Keratinocyte (primary cell): ENCODE measurements at regions not wholly inside any gene's neighbourhood (a gene's known extent, or its start where the extent isn't known, plus 50 kb on each side); places are given as distances from the start of the nearest gene placed in this dataset.
"Not testable (repeated sequence)": the region's sequence is repeated elsewhere in the genome, so short reads cannot be mapped to it uniquely, and the experiment has no call there.

ENCODE experiments used
- EZH2 ChIP-seq: IDR thresholded peaks from one replicate; pipeline ENCODE4 v1.6.1; 2012; ENCODE audit warnings: inconsistent platforms, mild to moderate bottlenecking, low read length, moderate library complexity
- TF ChIP-seq, protein P1 (sequence below), 3 experiments: IDR thresholded peaks in 1 of 3; conservative IDR thresholded peaks in 1 of 3; optimal IDR thresholded peaks in 1 of 3; 2 replicates in 2 of 3; 3 replicates in 1 of 3; pipeline versions ENCODE3 to v1.5.1; 2011; ENCODE audit warnings: low read length in 3 of 3, mild to moderate bottlenecking in 3 of 3, moderate library complexity in 2 of 3, control low read depth in 1 of 3, inconsistent platforms in 1 of 3; ENCODE audit not compliant: insufficient read depth in 2 of 3; ENCODE audit errors: extremely low read depth in 1 of 3

- TF ChIP-seq, protein P1, sequence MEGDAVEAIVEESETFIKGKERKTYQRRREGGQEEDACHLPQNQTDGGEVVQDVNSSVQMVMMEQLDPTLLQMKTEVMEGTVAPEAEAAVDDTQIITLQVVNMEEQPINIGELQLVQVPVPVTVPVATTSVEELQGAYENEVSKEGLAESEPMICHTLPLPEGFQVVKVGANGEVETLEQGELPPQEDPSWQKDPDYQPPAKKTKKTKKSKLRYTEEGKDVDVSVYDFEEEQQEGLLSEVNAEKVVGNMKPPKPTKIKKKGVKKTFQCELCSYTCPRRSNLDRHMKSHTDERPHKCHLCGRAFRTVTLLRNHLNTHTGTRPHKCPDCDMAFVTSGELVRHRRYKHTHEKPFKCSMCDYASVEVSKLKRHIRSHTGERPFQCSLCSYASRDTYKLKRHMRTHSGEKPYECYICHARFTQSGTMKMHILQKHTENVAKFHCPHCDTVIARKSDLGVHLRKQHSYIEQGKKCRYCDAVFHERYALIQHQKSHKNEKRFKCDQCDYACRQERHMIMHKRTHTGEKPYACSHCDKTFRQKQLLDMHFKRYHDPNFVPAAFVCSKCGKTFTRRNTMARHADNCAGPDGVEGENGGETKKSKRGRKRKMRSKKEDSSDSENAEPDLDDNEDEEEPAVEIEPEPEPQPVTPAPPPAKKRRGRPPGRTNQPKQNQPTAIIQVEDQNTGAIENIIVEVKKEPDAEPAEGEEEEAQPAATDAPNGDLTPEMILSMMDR (optimal IDR thresholded peaks at IDR 0.05 in 1 of 3, IDR thresholded peaks at IDR 0.05 in 1 of 3, conservative IDR thresholded peaks at IDR 0.05 in 1 of 3; ENCODE audit: extremely low read depth in 1 of 3, insufficient read depth in 2 of 3, low read length in 3 of 3), result not testable (repeated sequence)
- not testable (repeated sequence) for TF ChIP-seq EZH2
These were observed 353.0 kb upstream of the FOLH1 start for GRCh38 chr11:49561240-49561880.
